ENCODE measurements at regions not wholly inside any gene's neighbourhood (a gene's known extent, or its start where the extent isn't known, plus 50 kb on each side); places are given as distances from the start of the nearest gene placed in this dataset.

GRCh38 chr3:159163656-159164055 is 361.8 kb downstream of the MFSD1 start:
- DNase-seq = no peak
- Histone ChIP-seq H3K27me3 (no peaks in the 10 kb centered on the region), H3K36me3 (no peaks in the 10 kb centered on the region), H3K9me3 (peaks cover 1% of the 10 kb centered on the region; the same call in 1 of the 2 replicates), H3K4me3 (no peak overlapping the region)

DNA sequence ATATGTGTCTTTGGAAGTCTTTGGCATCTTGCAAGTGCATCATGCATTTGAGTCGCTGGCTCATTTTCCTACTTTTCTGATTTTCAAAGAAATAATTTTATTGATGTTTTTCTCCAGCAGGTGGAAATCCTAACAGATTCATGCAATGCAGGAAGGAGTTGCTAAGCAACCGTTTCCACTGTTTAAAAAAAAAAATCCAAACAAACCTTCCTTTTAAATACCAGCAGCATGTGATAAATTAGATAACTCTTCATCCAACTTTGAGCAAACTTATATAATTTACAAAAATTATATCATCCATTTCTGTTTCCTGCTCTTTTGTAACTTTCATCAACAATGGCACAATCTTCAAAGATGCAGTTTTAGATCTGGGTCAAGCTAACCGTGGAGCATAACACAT is 364.1 kb downstream of the MFSD1 start:
- DNase-seq = no peak
- no peaks in the 10 kb centered on the region for H3K27me3 ChIP-seq
- H3K9me3 ChIP-seq = peaks cover 1% of the 10 kb centered on the region; the same call in 1 of the 2 replicates
- H3K36me3 ChIP-seq = no peaks in the 10 kb centered on the region
- no peak overlapping the region for H3K4me3 ChIP-seq

DNA sequence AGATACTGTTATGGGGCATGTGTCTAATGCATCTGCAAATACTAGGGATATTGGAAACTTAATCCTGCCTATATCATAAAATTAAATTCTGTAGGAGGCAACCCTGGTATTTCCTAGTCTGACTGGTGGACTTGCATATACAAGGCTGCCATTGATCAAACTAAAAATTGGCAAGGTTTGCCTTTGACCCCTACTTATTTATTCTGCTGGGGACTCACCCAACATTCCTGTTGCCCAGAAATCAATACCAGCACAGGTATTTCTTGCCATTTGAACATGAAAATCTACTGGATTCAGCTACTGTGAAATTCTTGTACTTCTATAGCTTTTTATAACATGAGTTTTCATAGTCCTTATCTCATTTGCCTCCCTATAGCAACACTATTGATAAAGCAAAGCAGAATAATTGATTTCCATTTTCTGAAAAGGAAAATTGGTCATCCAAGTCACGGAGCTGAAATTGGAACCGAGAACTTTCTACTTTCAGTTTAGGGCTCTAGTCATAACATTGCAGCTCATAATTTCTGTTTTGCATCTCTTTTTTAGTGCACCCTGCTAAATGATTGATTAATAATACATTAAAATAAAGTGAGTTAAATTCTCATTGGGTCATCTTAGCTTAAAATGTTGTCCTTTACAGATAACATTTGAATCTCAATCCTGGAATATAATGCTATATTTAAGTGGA is 365.2 kb downstream of the MFSD1 start:
- Histone ChIP-seq H3K4me3 (no peak overlapping the region), H3K36me3 (no peaks in the 10 kb centered on the region), H3K9me3 (peaks cover 1% of the 10 kb centered on the region; the same call in 1 of the 2 replicates), H3K27me3 (no peaks in the 10 kb centered on the region)
- no peak for DNase-seq

DNA sequence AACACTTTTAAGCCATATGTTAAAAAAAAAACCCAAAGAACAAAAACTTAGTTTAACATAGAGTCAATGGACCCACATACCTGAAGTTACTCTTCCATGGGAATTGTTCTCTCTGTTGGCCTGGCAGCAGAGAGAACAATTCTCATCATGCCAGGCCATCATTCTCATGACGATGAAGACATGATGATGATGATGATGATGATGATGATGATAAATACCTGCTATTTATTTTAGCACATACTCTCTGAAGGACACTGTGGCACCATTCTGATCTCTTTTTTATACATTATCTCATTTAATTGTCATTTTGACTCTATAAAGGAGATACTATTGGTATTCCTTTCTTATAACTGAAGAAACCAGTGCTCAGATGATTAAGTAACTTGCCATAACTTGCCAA is 366.9 kb downstream of the MFSD1 start:
- H3K4me3 ChIP-seq = no peak overlapping the region
- no peaks in the 10 kb centered on the region for H3K36me3 ChIP-seq
- no peaks in the 10 kb centered on the region for H3K27me3 ChIP-seq
- no peak for DNase-seq
- H3K9me3 ChIP-seq = peaks cover 1% of the 10 kb centered on the region; the same call in 1 of the 2 replicates

- Histone ChIP-seq H3K36me3 (no peaks in the 10 kb centered on the region), H3K4me3 (no peak overlapping the region), H3K9me3 (no peaks in the 10 kb centered on the region), H3K27me3 (no peaks in the 10 kb centered on the region)
- DNase-seq = no peak
Observed at GRCh38 chr3:159169828-159170227, 368.0 kb downstream of the MFSD1 start.

GRCh38 chr3:159170436-159171003 is 368.7 kb downstream of the MFSD1 start:
- DNase-seq = no peak

DNA sequence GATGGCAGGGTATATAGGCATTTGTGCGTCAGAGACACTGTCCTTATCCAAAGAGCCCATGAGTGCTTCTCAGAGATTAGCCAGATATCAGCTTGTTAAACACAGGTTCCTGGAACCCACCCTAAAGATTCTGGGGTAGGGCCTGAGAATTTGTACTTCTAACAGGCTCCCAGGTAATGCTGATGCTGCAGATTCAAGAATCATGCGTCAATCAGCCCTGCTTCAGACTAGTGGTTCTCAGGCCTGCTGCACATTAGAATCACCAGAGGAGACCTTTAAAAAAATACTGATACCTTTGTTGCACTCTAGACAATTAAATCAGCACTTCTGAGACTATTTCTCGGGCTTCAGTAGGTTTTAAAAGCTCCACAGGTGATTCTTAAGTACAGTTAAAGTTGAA is 369.5 kb downstream of the MFSD1 start:
- no peaks in the 10 kb centered on the region for H3K9me3 ChIP-seq
- H3K27me3 ChIP-seq = no peaks in the 10 kb centered on the region
- no peaks in the 10 kb centered on the region for H3K36me3 ChIP-seq
- no peak overlapping the region for H3K4me3 ChIP-seq
- no peak for DNase-seq

More at GRCh38 chr3:159170436-159171003, 368.7 kb downstream of the MFSD1 start:
- no peaks in the 10 kb centered on the region for H3K36me3 ChIP-seq
- no peak overlapping the region for H3K4me3 ChIP-seq
- no peaks in the 10 kb centered on the region for H3K27me3 ChIP-seq
- no peaks in the 10 kb centered on the region for H3K9me3 ChIP-seq

- Histone ChIP-seq H3K4me3 (no peak overlapping the region), H3K9me3 (no peaks in the 10 kb centered on the region), H3K36me3 (no peaks in the 10 kb centered on the region), H3K27me3 (no peaks in the 10 kb centered on the region)
- no peak for DNase-seq
Observed at GRCh38 chr3:159172473-159172872, 370.6 kb downstream of the MFSD1 start.

DNA sequence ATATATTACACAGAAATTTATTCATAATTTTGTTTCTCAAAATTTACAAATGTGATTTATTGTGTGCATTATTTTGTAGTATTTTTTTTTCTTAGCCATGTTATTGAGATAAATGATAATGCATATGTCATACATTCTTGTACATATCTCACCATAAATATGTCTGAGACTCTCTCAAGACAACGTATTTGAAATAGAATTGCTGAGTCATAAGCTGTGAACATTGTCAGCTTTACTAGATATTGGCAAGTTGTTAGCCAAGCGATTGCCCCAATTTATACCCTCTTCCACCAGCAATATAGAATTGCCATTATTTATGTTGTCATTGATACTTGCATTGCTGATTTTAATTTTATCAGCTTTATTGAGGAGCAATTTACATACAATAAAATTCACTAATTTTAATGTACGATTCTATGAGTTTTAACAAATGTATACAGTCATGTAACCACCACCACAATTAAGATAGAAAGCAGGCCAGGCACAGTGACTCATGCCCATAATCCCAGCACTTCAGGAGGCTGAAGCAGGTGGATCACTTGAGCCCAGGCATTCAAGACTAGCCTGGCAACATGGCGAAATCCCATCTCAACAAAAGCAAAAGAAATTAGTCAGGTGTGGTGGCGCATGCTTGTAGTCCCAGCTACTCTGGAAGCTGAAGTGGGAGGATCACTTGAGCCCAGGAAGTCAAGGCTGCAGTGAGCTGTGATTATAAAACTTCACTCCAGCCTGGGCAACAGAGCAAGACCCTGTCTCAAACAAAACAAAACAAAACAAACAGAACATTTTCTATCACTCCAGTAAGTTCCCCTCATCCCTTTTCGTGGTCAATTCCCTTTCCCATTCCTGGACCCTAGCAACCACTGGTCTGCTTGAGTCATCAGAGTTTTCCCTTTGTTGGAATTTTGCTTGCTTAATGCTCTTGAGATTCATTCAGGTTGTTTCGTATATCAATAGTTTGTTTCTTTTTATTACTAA is 373.1 kb downstream of the MFSD1 start:
- peak; percentile 36 for DNase-seq
- no peak overlapping the region for H3K4me3 ChIP-seq
- H3K9me3 ChIP-seq = no peaks in the 10 kb centered on the region
- H3K27me3 ChIP-seq = 0 out of 2 replicates have a peak, but pooled peaks cover under 1% of the 10 kb centered on the region
- H3K36me3 ChIP-seq = no peaks in the 10 kb centered on the region

DNA sequence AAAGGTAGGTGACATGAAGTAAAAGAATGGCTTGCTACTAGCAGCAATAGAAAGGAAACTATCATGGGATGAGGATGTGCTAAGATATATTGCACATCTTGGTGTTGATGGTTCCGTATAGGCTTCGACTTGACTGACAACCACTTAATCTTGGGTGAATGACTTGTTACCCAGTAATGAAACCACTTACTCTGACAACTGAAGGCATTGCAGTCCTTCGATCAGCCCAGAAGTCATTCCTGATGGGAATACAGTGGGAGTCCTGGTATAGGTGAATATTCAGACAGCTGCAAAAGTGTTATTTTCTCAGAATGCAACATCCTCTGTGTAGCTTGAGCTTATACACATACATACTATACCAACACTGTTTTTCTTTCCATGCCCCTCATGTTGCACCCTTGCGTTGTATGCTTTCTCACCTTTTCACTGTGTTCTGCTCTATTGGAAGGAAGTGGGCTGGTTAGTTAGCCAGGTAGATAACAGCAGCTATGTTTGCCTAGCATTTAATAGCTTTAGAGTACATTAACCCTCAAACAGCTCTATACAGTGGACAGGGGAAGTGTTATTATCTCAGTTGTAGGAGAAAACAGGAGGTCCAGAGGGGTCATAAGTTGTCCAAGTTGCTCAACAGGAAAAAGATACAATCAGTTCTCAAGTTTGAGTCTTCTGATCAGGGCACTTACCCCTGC is 376.5 kb downstream of the MFSD1 start:
- no peaks in the 10 kb centered on the region for H3K9me3 ChIP-seq
- H3K4me3 ChIP-seq = no peak overlapping the region
- 0 out of 2 replicates have a peak, but pooled peaks cover 4% of the 10 kb centered on the region for H3K27me3 ChIP-seq
- H3K36me3 ChIP-seq = no peaks in the 10 kb centered on the region
- DNase-seq = no peak

DNA sequence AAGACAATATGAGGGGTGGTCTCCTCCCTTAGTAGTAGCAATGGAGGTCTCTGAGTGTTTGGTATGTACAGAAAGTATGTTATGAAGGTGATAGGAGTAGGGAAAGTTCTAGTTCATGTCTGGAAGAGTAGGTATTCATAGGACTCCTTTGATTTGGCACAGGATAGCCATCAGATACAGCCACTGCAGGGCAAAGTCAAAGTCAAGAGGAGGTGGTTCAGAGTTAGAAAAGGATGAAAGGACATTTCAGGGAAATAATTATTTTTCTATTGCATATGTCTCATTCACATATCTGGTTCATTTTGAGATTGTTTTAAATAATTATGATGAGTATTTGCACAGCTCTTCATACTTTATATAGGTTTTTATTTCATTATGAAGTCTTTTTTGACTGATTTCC is 381.1 kb downstream of the MFSD1 start:
- 0 out of 2 replicates have a peak, but pooled peaks cover 4% of the 10 kb centered on the region for H3K27me3 ChIP-seq
- H3K36me3 ChIP-seq = no peaks in the 10 kb centered on the region
- DNase-seq = no peak
- H3K4me3 ChIP-seq = no peak overlapping the region
- H3K9me3 ChIP-seq = no peaks in the 10 kb centered on the region

DNA sequence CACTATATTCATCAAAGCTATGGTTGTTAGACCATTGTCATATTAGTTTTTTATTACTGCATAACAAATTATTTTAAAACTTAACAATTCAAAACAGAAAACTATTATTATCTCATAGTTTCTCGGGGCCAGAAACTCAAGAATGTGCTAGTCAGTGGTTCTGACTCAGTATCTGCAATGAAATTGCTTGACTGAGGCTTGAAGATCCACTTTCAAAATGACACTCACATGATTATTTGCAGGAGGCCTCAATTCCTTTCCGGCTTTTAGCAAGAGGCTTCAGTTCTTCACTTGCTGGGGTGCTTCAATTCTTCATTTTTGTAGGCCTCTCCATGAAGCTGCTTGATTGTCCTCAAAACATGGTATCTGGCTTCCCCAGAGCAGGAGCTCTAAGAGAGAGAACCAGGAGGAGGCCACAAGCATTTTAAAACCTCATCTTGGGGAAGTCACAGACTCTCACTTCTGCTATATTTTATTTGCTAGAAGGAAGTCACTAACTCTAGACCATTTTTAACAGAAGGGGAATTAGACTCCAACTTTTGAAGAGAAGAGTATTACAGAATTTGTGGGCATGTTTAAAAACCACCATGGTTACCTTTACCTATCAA is 383.7 kb downstream of the MFSD1 start:
- Histone ChIP-seq H3K36me3 (no peaks in the 10 kb centered on the region), H3K9me3 (no peaks in the 10 kb centered on the region)

GRCh38 chr3:159186581-159186980 is 384.7 kb downstream of the MFSD1 start:
- Histone ChIP-seq H3K27me3 (no peaks in the 10 kb centered on the region), H3K4me3 (no peak overlapping the region), H3K9me3 (no peaks in the 10 kb centered on the region), H3K36me3 (no peaks in the 10 kb centered on the region)
- no peak for DNase-seq

More for the DNA sequence above, 383.7 kb downstream of the MFSD1 start:
- Histone ChIP-seq H3K4me3 (no peak overlapping the region), H3K27me3 (no peaks in the 10 kb centered on the region)
- no peak for DNase-seq

GRCh38 chr3:159187232-159187631 is 385.4 kb downstream of the MFSD1 start:
- no peak overlapping the region for H3K4me3 ChIP-seq
- no peak for DNase-seq
- no peaks in the 10 kb centered on the region for H3K36me3 ChIP-seq

GRCh38 chr3:159187706-159188105 is 385.9 kb downstream of the MFSD1 start:
- no peaks in the 10 kb centered on the region for H3K9me3 ChIP-seq
- no peaks in the 10 kb centered on the region for H3K27me3 ChIP-seq
- DNase-seq = no peak
- no peaks in the 10 kb centered on the region for H3K36me3 ChIP-seq
- no peak overlapping the region for H3K4me3 ChIP-seq

More at GRCh38 chr3:159187232-159187631, 385.4 kb downstream of the MFSD1 start:
- no peaks in the 10 kb centered on the region for H3K9me3 ChIP-seq
- H3K27me3 ChIP-seq = no peaks in the 10 kb centered on the region

GRCh38 chr3:159189994-159190669 is 388.3 kb downstream of the MFSD1 start:
- Histone ChIP-seq H3K4me3 (no peak overlapping the region), H3K27me3 (no peaks in the 10 kb centered on the region; the same call in 1 of the 2 replicates), H3K9me3 (no peaks in the 10 kb centered on the region), H3K36me3 (no peaks in the 10 kb centered on the region)
- DNase-seq = no peak

Data from MG63 (cell line).